ENCODE measurements at regions not wholly inside any gene's neighbourhood (a gene's known extent, or its start where the extent isn't known, plus 50 kb on each side); places are given as distances from the start of the nearest gene placed in this dataset.
A peak's percentile ranks its signal among the peaks of the same experiment; 100 is the strongest.

- DNase-seq, result no peak
These were observed 315.1 kb downstream of the HDGFL1 start for GRCh38 chr6:22884456-22884855.

GRCh38 chr6:22886650-22887581 lies 317.6 kb downstream of the HDGFL1 start:
- DNase-seq, result no peak

GRCh38 chr6:22888163-22888752 lies 318.9 kb downstream of the HDGFL1 start:
- no peak for DNase-seq

GRCh38 chr6:22891934-22892333 lies 322.6 kb downstream of the HDGFL1 start:
- DNase-seq, result no peak

DNA sequence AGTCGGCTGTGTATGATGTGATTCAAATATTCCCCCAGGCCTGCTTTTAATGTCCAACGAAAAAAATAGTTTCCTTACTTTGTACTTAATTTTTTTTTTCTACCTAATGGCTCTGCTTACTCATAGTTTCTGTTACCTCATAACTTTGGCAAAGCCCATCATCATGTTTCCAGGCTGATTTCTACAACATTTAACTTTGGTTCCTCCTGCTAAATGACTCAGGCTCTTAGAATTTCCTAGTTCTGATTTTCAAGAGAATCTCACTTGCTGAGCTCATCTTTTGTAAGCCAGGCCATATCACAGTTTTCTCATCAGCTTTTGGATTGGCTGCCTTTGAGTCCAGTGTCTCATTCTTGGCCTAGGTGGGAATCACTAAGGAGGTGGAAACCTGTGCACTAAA lies 323.1 kb downstream of the HDGFL1 start:
- DNase-seq, result no peak

- DNase-seq, result no peak
These were observed 327.3 kb downstream of the HDGFL1 start for GRCh38 chr6:22896696-22897095.

GRCh38 chr6:22899426-22899825 lies 330.1 kb downstream of the HDGFL1 start:
- no peak for DNase-seq

GRCh38 chr6:22903826-22904225 lies 334.5 kb downstream of the HDGFL1 start:
- DNase-seq, result no peak

DNA sequence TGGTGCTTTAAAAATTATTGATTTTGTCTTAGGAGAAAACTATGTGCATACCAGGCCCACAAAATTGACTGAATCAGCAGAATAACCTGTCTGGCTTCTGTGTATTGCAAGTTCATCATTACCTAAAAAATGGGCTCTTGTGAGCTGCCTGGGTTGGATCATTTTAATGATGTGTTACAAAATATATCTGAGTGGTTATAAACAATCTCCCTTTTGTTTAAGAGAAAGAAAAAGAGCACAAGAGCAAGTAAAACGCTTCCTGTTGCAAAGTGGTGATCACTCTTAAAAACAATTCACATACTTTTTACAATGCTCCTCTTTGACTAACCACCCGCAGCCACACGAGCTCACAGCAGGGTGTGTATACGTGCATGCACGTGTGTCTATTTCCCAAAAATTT lies 335.1 kb downstream of the HDGFL1 start:
- no peak for DNase-seq

- DNase-seq, result no peak
These were observed 336.8 kb downstream of the HDGFL1 start for GRCh38 chr6:22906091-22906549.

DNA sequence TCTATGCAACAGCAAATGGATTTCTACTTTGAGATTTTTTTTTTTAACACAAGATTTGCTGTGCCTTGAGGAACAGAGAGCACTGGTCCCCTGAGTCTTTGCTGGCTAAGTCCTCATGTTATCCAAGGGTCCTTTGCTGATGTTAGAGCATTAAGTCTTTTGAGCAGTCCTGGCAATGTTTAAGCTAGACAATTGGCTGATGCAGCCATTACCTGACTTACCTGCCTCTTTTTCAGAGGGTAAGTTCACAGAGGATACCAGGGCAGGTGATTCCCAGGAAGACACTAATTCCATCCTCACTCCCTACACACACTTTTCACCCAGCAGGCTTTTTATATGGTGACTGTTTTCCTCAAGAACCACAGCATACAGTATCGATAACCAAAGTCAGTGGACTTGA lies 337.7 kb downstream of the HDGFL1 start:
- no peak for DNase-seq

- DNase-seq, result no peak
These were observed 341.0 kb downstream of the HDGFL1 start for GRCh38 chr6:22910370-22910769.

DNA sequence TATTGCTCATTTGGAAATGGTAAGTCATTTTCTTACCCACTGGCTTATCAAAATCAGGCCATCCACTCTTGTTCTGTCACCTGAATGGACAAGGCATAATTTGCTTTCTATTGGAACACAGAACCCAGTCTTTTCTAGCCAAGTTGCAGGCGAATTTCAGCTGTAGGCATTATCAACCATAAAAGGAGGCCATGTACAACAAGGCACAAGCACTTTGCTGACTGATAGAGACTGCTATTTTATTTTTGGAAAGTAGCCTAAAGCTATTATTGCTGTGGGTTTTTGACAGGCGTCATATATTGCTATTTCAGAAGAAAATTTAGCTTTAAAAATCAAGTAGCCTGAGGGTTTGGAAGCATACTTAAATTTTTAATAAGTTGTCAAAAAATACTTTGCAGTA lies 344.2 kb downstream of the HDGFL1 start:
- DNase-seq, result no peak

- no peak for DNase-seq
These were observed 348.0 kb downstream of the HDGFL1 start for GRCh38 chr6:22917344-22917743.

GRCh38 chr6:22921828-22922227 lies 352.5 kb downstream of the HDGFL1 start:
- no peak for DNase-seq

DNA sequence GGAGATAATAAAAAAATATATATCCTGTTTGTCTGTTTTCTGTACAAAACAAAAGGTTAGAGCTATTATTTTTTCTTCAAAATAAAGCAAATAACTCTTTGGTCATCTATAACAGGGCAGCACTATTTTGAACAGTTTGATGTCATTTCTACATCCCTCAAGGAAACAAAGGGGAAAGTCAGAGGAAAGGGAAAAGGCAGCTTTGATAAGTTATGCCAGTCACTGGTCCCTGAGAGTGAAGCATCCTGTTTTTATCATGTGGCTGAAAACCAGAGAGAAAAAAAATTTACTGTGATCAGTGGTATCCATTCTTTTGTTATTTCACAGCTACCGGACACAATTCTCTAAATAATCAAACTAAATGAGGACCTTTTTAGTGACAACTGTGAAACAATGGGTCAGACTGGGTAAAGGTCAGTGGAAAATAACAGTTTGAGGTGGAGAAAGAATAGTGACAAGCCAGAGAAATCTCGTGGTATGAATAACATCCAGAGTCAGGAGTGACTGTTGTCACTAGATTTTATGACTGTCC lies 356.0 kb downstream of the HDGFL1 start:
- no peak for DNase-seq

- DNase-seq, result no peak
These were observed 356.8 kb downstream of the HDGFL1 start for GRCh38 chr6:22925920-22926789.

DNA sequence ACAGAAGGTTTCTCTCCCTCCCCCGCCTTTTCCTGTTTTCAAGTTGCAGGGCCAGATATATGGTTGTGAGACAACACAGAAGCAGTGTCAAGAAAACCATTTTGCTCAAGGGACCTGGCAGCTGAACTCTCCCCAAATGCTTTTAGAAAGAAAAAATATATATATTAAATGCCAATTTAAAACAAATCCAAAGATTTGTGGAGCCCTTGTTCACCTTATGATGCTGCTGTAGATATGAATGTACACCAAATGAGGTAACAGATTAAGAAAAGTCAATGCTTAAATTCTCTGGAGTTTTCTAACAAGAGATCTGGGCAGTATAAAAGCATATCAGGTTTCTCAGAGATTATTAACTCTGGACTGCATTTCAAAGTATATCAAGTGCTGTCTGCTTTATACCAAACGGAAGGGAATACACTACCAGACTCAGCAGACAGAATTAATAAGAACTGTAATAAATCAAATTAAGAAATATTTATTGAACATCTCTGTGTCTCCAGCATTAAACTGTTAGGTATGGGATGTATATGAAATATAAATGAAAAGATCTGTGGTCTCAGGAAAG lies 357.5 kb downstream of the HDGFL1 start:
- no peak for DNase-seq

DNA sequence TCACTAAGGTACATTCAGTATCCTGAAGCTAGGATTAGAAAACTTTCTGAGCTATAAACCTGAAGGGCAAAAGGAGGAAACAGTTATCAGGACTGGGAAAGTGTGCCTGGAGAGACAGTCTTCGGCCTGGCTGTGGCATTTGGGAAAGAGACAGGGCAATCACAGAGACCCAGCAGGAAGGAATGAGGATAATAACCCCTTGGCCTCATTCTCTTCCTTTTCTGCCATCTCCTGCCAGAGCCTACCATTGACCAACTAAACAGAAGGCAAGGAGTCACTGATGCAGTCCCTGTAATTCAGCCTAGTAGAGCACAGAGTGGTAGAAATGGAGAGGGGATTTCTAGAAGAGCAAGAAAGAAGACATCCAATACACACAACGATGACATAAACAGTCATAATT lies 359.4 kb downstream of the HDGFL1 start:
- peak in 1 of 14 donors; percentile 53 for DNase-seq

GRCh38 chr6:22929311-22929985 lies 360.1 kb downstream of the HDGFL1 start:
- no peak for DNase-seq

GRCh38 chr6:22940581-22941290 lies 371.4 kb downstream of the HDGFL1 start:
- no peak for DNase-seq

All from C1 segment of cervical spinal cord (tissue), 14 donors.